IPS DF 4.7 (cell line): ENCODE measurements at regions not wholly inside any gene's neighbourhood (a gene's known extent, or its start where the extent isn't known, plus 50 kb on each side); places are given as distances from the start of the nearest gene placed in this dataset.
"Not testable (repeated sequence)": the region's sequence is repeated elsewhere in the genome, so short reads cannot be mapped to it uniquely, and the experiment has no call there.

Source experiments
- DNase-seq: peaks from one replicate; pipeline ENCODE4 v3.0.0-alpha.2; 2013; ENCODE audit warnings: low spot score; ENCODE audit errors: extremely low read depth

DNA sequence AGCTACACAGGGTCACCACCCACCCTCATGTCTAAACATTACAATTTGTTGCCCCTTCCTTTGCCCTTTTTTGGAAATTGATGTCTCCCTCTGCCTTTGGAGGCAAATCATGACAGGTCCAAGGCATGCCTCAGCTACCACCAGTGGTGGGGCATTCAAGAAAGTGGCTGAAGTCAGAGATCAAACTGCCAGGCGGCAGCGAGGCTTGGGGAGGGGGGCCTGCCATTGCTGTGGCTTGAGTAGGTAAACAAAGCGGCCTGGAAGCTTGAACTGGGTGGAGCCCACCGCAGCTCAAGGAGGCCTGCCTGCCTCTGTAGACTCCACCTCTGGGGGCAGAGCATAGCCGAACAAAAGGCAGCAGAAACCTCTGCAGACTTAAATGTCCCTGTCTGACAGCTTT is 152.0 kb upstream of the ATP2B2 start:
- not testable (repeated sequence) for DNase-seq

DNA sequence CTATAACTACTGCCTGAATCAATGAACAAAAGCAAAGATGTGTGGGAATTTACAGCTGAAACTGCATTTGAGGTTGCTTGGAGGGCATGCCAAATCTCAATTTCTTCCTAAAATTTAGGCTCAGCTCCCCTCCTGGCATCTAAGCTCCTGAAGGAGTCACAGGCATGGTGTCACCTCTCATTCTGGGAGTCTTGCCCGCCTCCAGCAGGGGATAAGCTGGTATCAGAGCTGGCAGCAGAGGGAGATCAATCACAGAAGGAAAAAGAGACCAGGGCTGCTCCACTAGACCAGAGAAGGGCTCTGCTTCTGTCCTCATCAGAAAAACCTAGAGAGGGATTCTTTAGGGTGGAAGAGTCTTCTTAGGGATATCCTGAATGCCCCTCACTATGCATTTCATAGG is 150.4 kb upstream of the SLC6A11 start:
- no peak for DNase-seq

- no peak for DNase-seq
Observed at GRCh38 chr3:10666621-10667020, 149.4 kb upstream of the SLC6A11 start.

DNA sequence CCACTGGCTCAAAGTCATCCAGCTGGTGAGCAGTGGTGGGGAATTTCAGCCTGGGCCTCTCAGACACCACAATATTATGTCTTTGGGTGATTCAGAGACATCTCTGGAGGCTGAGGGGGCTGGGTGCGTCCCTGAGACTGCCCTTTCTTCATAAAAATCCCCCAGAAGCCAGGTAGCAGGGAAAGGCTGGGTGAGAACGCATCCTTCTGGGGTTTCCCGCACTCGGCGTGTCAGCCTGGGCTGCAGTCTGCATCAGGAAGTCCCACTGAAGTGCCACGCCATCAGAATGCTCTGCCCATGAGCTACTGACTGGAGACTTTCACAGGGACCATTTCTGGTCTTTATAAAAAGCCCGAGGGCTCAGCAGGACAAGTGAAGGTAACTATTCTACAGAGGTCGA is 148.8 kb upstream of the SLC6A11 start:
- DNase-seq: no peak

DNA sequence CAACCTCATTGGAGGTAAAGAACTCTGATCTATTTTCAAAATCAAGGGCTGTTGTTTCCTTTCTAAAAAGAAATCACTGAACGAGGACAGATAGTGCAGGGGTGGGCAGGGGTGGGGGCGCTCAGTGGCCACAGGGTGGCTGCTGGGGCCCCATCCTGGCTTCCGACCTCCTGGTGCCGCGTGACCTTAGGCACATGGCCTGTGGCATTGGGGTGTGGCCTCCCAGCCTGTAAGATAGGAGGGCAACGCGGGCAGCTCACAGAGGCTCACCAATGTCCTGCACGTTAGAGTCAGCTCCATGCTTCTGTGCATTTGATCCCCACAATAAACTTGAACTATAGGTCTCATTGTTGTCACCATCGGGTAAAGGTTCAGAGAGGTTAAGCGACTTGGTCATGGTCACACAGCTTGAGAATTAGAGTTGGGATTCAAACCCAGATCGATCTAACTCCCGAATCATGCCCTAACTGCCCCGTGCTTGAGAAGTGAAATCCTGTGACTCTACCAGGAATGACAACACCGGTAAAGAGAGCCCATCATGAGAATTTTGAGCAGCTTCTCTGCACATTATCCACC is 148.0 kb upstream of the SLC6A11 start:
- DNase-seq: no peak

GRCh38 chr3:10669490-10670048 is 146.5 kb upstream of the SLC6A11 start:
- DNase-seq: no peak

DNA sequence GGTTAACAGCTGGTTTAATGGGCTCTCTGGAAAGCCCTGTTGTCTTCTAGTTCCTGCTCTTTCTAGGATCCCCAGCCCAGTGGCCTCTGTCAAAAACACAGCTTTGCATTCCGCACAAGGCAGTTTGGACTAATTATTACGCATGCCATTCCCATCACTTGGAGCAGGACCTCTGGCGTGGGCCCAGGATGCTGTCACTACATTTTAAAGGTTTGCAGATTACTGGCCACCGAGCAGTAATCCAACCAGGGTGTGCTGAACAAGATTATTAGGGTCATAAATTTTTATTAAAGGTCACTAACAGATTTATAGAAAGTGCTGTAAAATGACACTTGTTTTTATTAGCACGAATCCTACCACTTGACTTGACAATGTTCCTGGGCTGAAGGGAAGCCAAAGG is 143.6 kb upstream of the SLC6A11 start:
- DNase-seq: no peak

- no peak for DNase-seq
Observed at GRCh38 chr3:10674578-10674977, 141.4 kb upstream of the SLC6A11 start.

- no peak for DNase-seq
Observed at GRCh38 chr3:10676905-10677304, 139.1 kb upstream of the SLC6A11 start.

GRCh38 chr3:10678796-10679376 is 137.1 kb upstream of the SLC6A11 start:
- DNase-seq: no peak

GRCh38 chr3:10680796-10681195 is 135.2 kb upstream of the SLC6A11 start:
- no peak for DNase-seq

GRCh38 chr3:10682692-10683091 is 133.3 kb upstream of the SLC6A11 start:
- DNase-seq: no peak

DNA sequence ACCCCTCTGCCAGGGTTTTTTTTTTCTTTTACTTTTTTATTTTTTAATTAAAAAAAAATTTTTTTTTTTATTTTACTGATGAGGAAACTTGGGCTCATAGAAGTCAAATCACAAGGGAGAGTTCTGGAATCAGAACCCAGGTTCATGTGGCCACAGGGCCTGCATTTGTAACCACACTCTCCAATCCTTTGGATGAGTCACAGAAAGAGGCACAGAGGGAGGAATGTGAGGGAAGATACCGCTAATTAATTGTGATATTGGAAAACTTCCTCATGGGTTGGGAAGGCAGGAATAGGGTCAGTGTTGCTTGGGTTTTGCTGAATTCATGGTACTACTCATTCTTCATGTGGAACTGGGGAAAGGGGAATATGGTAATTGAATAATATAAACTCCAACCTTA is 132.9 kb upstream of the SLC6A11 start:
- no peak for DNase-seq

DNA sequence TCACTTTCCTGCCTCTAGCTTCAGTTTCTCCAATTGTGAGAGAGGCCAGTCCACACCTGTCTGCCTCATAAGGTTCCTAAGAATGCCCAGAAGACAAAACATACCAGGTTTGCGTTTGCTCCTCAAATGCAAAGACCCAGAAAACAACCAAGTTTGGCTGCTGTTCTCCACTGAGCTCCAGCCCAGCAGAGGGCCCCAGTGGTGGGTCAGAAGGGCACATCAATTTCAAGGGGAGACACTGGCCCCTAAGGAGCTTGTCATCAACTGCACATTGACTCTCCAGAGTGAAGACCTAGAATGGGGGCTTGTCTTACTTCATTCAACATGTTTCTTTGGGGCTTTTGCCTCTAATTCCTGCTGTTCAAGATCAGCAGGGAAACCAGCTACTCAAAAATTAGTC is 127.9 kb upstream of the SLC6A11 start:
- no peak for DNase-seq

DNA sequence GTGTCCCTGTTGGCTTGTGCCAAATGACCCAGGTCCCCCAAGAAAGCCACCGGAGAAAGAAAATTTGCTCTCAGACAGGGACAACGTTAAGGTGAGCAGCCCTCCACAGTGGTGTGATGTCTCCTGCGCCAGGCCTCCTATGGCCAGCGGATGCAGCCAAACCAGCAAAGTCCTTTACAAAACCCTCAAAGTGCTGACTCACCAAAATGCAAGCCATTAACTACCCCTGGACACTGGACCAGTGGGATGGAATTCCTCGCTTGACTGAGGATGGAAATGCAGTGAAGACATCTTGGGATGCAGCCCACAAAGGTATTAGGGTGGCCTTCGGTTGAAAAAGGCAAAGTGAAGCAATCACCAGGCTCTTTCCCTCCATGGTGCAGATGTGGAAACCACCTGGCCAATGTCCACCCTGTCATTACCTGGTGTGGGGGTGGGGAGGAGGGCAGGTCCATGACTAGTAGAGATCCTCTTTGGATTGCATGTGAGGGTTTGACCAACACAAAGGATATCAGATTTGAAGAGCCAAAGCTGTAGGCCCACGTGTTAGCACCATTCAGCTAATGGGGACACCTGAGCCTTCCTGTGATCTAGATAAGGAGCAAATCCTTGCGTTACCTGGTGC is 127.4 kb upstream of the SLC6A11 start:
- no peak for DNase-seq

GRCh38 chr3:10692039-10692622 is 123.9 kb upstream of the SLC6A11 start:
- no peak for DNase-seq

GRCh38 chr3:10693457-10693856 is 122.6 kb upstream of the SLC6A11 start:
- no peak for DNase-seq

DNA sequence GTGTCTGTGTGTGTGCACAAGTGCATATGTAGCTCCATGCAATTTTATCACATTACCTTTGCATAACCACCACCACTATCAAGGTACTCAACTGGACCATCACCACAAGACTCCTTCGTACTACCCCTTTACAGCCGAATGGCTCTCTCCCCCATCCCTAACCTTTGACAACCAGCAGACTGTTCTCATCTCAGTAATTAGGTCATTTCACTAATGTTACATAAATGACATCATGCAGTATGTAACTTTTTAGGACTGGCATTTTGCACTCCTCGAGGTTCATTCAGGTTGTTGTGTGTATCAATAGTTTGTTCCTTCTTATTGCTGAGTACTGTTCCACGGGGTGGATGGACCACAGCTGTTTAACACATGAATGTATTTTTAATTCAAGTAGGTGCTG is 121.8 kb upstream of the SLC6A11 start:
- no peak for DNase-seq

GRCh38 chr3:10695186-10695585 is 120.8 kb upstream of the SLC6A11 start:
- not testable (repeated sequence) for DNase-seq

- no peak for DNase-seq
Observed at GRCh38 chr3:10695595-10696285, 120.3 kb upstream of the SLC6A11 start.

GRCh38 chr3:10697918-10698317 is 118.1 kb upstream of the SLC6A11 start:
- no peak for DNase-seq

DNA sequence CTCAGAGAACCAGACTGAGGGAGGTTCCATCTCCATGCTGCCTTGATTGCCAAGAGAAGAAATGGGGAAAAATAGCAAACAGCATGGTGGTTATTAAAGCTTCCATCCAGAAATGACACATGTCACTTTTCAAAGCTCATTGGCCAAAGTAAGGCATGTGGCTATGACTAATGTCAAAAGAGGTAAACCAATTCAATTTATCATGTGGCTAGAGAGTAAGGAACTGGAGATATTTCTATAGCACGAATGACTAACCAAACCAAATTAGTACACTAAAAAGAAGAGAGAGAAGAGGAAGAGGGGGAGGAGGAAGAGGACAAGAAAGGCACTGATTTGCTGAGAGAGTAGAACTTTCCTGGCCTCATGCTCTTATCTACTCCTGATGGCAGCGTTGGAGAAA is 115.2 kb upstream of the SLC6A11 start:
- DNase-seq: no peak
